Omental fat pad (tissue), 3 donors: ENCODE measurements at regions not wholly inside any gene's neighbourhood (a gene's known extent, or its start where the extent isn't known, plus 50 kb on each side); places are given as distances from the start of the nearest gene placed in this dataset.

ENCODE experiments used
- ATAC-seq: fragments of 150-250 bp; one replicate; pipeline ENCODE4 v1.9.1; 2016; ENCODE audit warnings: mild to moderate bottlenecking, moderate library complexity; ENCODE audit not compliant: low FRiP score
- DNase-seq: peaks from one replicate; pipeline ENCODE4 v3.0.0-alpha.2; 2019; ENCODE audit warnings: low spot score
- TF ChIP-seq, protein P1 (sequence below), 3 donors: fragments of 450-650 bp; IDR thresholded peaks; one replicate each; pipeline ENCODE4 v1.5.1; 2016 to 2017; ENCODE audit warnings: antibody characterized with exemption in 3 of 3, mild to moderate bottlenecking in 3 of 3, moderate library complexity in 2 of 3

DNA sequence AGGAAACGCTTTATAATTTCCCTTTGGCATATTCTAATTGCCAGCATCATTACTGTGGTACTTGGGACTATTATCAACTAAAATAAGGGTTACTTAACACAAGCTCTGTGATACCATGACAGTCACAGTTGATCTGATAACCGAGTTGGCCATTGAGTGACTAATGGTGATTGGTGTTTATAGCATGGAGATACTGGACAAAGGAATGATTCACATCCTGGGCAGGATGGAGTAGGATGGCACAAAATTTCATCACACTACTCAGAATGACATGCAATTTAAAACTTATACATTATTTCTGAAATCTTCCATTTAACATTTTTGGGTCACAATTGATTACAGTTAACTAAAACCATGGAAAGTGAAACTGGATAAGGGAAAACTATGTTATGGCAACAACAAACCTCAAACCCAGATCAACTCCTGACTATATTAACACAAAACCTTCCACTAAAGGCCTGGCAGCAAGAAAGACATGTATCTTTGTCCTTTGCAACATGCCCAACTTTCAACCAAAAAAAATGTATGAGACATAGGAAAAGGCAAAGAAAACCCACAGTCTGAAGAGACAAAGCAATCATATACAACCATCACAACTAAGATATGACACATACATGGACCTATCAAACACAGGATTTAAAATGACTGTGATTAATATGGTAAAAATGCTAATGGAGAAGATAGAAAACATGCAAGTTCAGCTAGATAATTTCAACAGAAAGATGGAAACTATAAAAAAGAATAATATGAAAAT, 208.5 kb upstream of the NRP1 start:
- no peak for DNase-seq
- TF ChIP-seq, protein P1, sequence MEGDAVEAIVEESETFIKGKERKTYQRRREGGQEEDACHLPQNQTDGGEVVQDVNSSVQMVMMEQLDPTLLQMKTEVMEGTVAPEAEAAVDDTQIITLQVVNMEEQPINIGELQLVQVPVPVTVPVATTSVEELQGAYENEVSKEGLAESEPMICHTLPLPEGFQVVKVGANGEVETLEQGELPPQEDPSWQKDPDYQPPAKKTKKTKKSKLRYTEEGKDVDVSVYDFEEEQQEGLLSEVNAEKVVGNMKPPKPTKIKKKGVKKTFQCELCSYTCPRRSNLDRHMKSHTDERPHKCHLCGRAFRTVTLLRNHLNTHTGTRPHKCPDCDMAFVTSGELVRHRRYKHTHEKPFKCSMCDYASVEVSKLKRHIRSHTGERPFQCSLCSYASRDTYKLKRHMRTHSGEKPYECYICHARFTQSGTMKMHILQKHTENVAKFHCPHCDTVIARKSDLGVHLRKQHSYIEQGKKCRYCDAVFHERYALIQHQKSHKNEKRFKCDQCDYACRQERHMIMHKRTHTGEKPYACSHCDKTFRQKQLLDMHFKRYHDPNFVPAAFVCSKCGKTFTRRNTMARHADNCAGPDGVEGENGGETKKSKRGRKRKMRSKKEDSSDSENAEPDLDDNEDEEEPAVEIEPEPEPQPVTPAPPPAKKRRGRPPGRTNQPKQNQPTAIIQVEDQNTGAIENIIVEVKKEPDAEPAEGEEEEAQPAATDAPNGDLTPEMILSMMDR (IDR thresholded peaks at IDR 0.05): no peak
- no peak for ATAC-seq

DNA sequence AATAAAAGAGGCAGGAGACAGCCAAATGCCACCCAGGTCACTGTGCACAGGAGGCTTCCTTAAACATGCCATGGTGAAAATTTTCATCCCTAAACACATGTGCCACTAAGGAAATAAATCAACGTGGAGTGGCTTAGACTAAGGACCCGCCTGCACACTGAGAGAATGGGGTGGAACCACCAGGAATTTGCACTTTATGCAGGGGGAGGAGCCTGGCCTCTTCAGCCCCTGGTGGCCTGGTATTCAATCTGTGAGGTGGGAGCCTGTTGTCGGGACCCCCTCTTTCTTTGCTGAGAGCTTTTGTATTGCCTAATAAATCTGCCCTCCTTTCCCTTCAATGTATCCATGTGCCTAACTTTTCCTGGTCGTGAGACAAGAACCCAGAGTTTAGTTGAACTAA, 204.6 kb upstream of the NRP1 start:
- ATAC-seq (no peak), DNase-seq (no peak)
- TF ChIP-seq, protein P1 (IDR thresholded peaks at IDR 0.05): no peak

DNA sequence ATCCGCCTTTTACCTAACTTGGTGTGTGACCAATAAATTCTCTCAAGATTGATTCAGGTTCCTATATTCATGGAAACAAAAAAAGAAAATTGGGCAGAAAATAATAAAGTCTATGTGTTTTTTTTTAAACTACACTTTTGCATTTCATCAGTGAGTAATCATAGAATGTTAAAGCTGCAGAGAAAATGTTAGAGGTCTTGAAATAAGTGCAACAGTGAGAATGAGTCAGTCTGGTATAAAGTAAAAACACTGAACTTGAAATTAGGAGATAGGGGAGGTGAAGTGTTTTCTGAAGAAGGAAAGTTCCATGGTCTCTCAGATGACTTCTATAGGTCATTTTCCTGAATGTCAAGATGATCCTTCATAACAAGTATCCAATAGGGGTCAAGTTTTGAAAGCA, 202.6 kb upstream of the NRP1 start:
- ATAC-seq (no peak), DNase-seq (no peak)
- TF ChIP-seq, protein P1 (IDR thresholded peaks at IDR 0.05): no peak

DNA sequence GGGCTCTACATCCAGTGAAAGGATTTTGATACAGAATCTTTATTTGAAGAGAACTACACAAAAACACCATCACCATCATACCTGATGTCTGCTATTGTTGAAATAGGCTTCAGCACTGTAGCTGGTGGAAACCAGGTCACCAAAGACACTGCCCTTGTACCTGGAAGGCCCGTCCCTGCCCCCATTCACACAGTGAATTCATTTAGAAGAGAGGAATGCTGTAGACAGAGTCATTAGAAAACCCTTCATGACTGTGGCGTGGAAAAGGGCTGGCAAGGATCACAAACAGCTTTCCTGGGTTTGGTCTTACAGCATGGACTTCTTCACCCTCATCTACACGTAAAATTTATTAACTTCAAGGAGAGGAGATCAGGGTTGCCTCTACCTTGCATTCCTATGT, 202.0 kb upstream of the NRP1 start:
- no peak for ATAC-seq
- TF ChIP-seq, protein P1 (IDR thresholded peaks at IDR 0.05): no peak
- DNase-seq: no peak

DNA sequence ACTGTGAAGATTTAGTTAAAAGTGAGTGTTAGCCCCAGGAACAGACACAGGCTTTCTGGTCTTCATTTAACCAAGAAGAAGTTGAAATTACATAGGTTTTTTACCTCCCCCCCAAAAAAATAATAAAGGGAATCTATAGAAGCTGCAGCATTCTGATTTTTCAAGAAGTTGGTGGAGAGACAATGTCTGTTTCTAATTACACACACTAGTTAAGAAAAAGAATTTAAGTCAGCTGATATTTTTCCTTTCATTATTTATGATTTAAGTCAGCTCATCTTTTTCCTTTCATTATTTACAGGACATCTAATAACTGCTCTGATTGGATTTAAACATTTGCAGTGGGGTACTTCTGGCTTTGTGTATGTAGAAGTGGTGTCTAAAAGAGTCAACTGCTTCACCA, 201.4 kb upstream of the NRP1 start:
- TF ChIP-seq, protein P1 (IDR thresholded peaks at IDR 0.05): no peak
- ATAC-seq: no peak
- no peak for DNase-seq

DNA sequence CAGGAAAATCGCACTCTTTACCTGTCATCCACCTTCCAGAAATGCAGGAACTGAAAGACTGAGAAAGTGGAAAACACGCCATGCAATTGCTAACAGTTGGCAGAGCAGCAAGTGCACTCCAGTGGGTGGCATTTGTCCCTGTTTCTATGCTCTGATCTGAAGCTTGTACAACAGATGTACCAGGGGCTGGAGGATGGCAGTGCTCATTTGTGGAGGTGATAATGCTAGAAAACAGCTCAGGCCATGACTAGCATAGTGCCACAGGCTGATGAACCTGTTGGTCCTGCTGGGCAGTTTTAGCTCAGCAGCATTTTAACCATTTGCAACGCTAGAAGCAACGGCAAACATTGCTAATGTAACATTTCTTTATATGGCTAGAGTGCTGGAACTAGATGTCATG, 199.9 kb upstream of the NRP1 start:
- DNase-seq: no peak
- TF ChIP-seq, protein P1 (IDR thresholded peaks at IDR 0.05): no peak
- ATAC-seq: no peak

DNA sequence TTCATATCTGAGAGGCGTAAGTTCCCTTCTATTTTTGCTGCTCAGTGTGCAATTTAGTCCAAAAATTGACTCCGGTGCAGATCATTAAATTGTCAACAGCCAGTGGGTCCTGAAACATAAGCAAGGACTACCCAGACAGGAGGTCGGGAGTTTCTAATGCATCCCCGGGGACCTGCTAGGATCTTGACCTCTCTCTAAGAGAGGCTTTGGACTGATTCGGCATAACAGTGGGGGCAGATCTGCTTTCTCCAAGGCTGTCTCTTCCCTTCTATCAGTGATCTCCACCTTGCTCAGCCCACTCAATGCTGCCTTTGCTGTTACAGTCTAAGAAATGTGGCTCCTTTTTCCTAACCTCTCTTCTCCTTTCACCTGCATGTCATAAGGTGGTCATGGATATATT, 199.1 kb upstream of the NRP1 start:
- TF ChIP-seq, protein P1 (IDR thresholded peaks at IDR 0.05): no peak
- no peak for ATAC-seq
- no peak for DNase-seq
